Testis (tissue), 2 donors: ENCODE measurements at regions not wholly inside any gene's neighbourhood (a gene's known extent, or its start where the extent isn't known, plus 50 kb on each side); places are given as distances from the start of the nearest gene placed in this dataset.

Experiments used
- POLR2A ChIP-seq: fragments of 450-650 bp; IDR thresholded peaks from one replicate; pipeline ENCODE4 v1.6.1; 2017; ENCODE audit warnings: antibody characterized with exemption, mild to moderate bottlenecking, moderate library complexity
- TF ChIP-seq, protein P1 (sequence below), 3 experiments: fragments of 450-650 bp in 2 of 3; fragments of 200-600 bp in 1 of 3; sonication (generic) in 1 of 3; IDR thresholded peaks; one replicate each; pipeline ENCODE4 v1.5.1; 2016 to 2019; ENCODE audit warnings: antibody characterized with exemption in 3 of 3, mild to moderate bottlenecking in 2 of 3, moderate library complexity in 1 of 3

GRCh38 chr2:11009891-11010290 is 98.2 kb downstream of the KCNF1 start:
- TF ChIP-seq, protein P1, sequence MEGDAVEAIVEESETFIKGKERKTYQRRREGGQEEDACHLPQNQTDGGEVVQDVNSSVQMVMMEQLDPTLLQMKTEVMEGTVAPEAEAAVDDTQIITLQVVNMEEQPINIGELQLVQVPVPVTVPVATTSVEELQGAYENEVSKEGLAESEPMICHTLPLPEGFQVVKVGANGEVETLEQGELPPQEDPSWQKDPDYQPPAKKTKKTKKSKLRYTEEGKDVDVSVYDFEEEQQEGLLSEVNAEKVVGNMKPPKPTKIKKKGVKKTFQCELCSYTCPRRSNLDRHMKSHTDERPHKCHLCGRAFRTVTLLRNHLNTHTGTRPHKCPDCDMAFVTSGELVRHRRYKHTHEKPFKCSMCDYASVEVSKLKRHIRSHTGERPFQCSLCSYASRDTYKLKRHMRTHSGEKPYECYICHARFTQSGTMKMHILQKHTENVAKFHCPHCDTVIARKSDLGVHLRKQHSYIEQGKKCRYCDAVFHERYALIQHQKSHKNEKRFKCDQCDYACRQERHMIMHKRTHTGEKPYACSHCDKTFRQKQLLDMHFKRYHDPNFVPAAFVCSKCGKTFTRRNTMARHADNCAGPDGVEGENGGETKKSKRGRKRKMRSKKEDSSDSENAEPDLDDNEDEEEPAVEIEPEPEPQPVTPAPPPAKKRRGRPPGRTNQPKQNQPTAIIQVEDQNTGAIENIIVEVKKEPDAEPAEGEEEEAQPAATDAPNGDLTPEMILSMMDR (IDR thresholded peaks at IDR 0.05) = no peak
- no peak for TF ChIP-seq POLR2A
